ENCODE measurements at regions not wholly inside any gene's neighbourhood (a gene's known extent, or its start where the extent isn't known, plus 50 kb on each side); places are given as distances from the start of the nearest gene placed in this dataset.

- TF ChIP-seq POLR2A (IDR thresholded peaks at IDR 0.05) (no peak), CTCF (IDR thresholded peaks at IDR 0.05 in 8 of 11, conservative IDR thresholded peaks at IDR 0.05 in 3 of 11) (no peak), POLR2AphosphoS5 (IDR thresholded peaks at IDR 0.05) (no peak)
These were observed 109.2 kb upstream of the PHACTR3 start for GRCh38 chr20:59495166-59495565.
